K562 (cell line): ENCODE measurements at regions not wholly inside any gene's neighbourhood (a gene's known extent, or its start where the extent isn't known, plus 50 kb on each side); places are given as distances from the start of the nearest gene placed in this dataset.

ENCODE experiments used
- ARID1B ChIP-seq: fragments of 450-650 bp; IDR thresholded peaks from 2 replicates; pipeline ENCODE4 v1.6.1; 2016; ENCODE audit warnings: antibody characterized with exemption, mild to moderate bottlenecking, inconsistent platforms
- CREM ChIP-seq: IDR thresholded peaks from 2 replicates; pipeline ENCODE4 v1.6.1; 2014; ENCODE audit warnings: antibody characterized with exemption, low read depth
- ESRRB ChIP-seq: fragments of 250-450 bp; sonication (Bioruptor Pico); IDR thresholded peaks from 2 replicates; pipeline ENCODE4 v1.5.0; 2020; ENCODE audit warnings: mild to moderate bottlenecking, moderate library complexity, borderline replicate concordance
- ETV6 ChIP-seq, 3 experiments: fragments of 150-350 bp in 1 of 3; sonication (generic) in 1 of 3; formaldehyde crosslinking in 1 of 3; IDR thresholded peaks; 2 replicates each; pipeline versions ENCODE4 v1.6.1 to v1.8.0; 2014 to 2022; ENCODE audit warnings: borderline replicate concordance in 2 of 3, low read depth in 2 of 3, antibody characterized with exemption in 1 of 3, low read length in 1 of 3, mild to moderate bottlenecking in 1 of 3, missing genetic modification reagents in 1 of 3
- FIP1L1 ChIP-seq: fragments of 200-400 bp; formaldehyde crosslinking; IDR thresholded peaks from 2 replicates; pipeline ENCODE4 v1.6.1; 2018; ENCODE audit warnings: mild to moderate bottlenecking, low read depth, low read length; ENCODE audit not compliant: poor library complexity, severe bottlenecking
- HDAC6 ChIP-seq: IDR thresholded peaks from 2 replicates; pipeline ENCODE4 v1.6.1; 2012; ENCODE audit warnings: low read depth, mild to moderate bottlenecking, control low read depth, inconsistent platforms, low read length, moderate library complexity
- KDM4B ChIP-seq, 2 experiments: fragments of 450-650 bp in 1 of 2; sonication (generic) in 1 of 2; IDR thresholded peaks; 2 replicates each; pipeline ENCODE4 v1.6.1; 2016 to 2017; ENCODE audit warnings: borderline replicate concordance in 2 of 2, antibody characterized with exemption in 1 of 2, low read depth in 1 of 2, mild to moderate bottlenecking in 1 of 2
- NEUROD1 ChIP-seq: fragments of 150-350 bp; IDR thresholded peaks from 2 replicates; pipeline ENCODE4 v1.6.1; 2014; ENCODE audit warnings: borderline replicate concordance, low read length, low read depth; ENCODE audit not compliant: partially characterized antibody
- PCBP1 ChIP-seq: fragments of 200-400 bp; formaldehyde crosslinking; IDR thresholded peaks from 2 replicates; pipeline ENCODE4 v1.6.1; 2018; ENCODE audit warnings: mild to moderate bottlenecking, low read depth, low read length; ENCODE audit not compliant: poor library complexity, severe bottlenecking
- PPARD ChIP-seq: fragments of 250-450 bp; sonication (Bioruptor Pico); IDR thresholded peaks from 2 replicates; pipeline ENCODE4 v1.8.0; 2022; ENCODE audit warnings: inconsistent platforms, mild to moderate bottlenecking, moderate library complexity
- PTRF ChIP-seq: fragments of 450-650 bp; IDR thresholded peaks from 2 replicates; pipeline ENCODE4 v1.6.1; 2016; ENCODE audit warnings: mild to moderate bottlenecking, missing genetic modification characterization, missing compliant biosample characterization
- PYGO2 ChIP-seq: fragments of 450-650 bp; IDR thresholded peaks from 2 replicates; pipeline ENCODE4 v1.6.1; 2016; ENCODE audit warnings: mild to moderate bottlenecking, missing genetic modification characterization, moderate library complexity, missing compliant biosample characterization
- RCOR1 ChIP-seq, 2 experiments: IDR thresholded peaks; 2 replicates each; pipeline ENCODE4 v1.6.1; 2012; ENCODE audit warnings: low read depth in 2 of 2, low read length in 2 of 2, borderline replicate concordance in 1 of 2, improper control_type of control experiment in 1 of 2
- RNF2 ChIP-seq: sonication (generic); IDR thresholded peaks from 2 replicates; pipeline ENCODE4 v1.6.1; 2016
- RUNX1 ChIP-seq: sonication (generic); IDR thresholded peaks from 2 replicates; pipeline ENCODE4 v1.6.1; 2016; ENCODE audit warnings: antibody characterized with exemption, low read depth
- SIX5 ChIP-seq, 2 experiments: IDR thresholded peaks; 2 replicates each; pipeline ENCODE4 v1.6.1; 2011; ENCODE audit warnings: low read length in 2 of 2, borderline replicate concordance in 1 of 2, low read depth in 1 of 2, mild to moderate bottlenecking in 1 of 2, moderate library complexity in 1 of 2; ENCODE audit not compliant: insufficient read depth in 1 of 2
- SUPT5H ChIP-seq: fragments of 450-650 bp; IDR thresholded peaks from 2 replicates; pipeline ENCODE4 v1.6.1; 2016
- TAF9B ChIP-seq: fragments of 450-650 bp; IDR thresholded peaks from 2 replicates; pipeline ENCODE4 v1.6.1; 2018; ENCODE audit warnings: mild to moderate bottlenecking; ENCODE audit not compliant: partially characterized antibody
- THRAP3 ChIP-seq: fragments of 450-650 bp; IDR thresholded peaks from 2 replicates; pipeline ENCODE4 v1.6.1; 2016; ENCODE audit warnings: mild to moderate bottlenecking, inconsistent platforms, borderline replicate concordance
- XRCC4 ChIP-seq: IDR thresholded peaks from one replicate; pipeline ENCODE4 v1.6.1; 2011; ENCODE audit not compliant: insufficient read depth, insufficient read length; ENCODE audit errors: extremely low read depth
- ZNF217 ChIP-seq: sonication (generic); formaldehyde crosslinking; IDR thresholded peaks from 2 replicates; pipeline ENCODE4 v1.8.0; 2022; ENCODE audit warnings: mild to moderate bottlenecking, missing genetic modification reagents
- ZNF780A ChIP-seq: fragments of 250-450 bp; sonication (Bioruptor Pico); IDR thresholded peaks from 2 replicates; pipeline ENCODE4 v1.5.0; 2021; ENCODE audit warnings: mild to moderate bottlenecking
- TF ChIP-seq, protein P1 (sequence below): fragments of 200-400 bp; formaldehyde crosslinking; IDR thresholded peaks from 2 replicates; pipeline ENCODE4 v1.6.1; 2017; ENCODE audit warnings: mild to moderate bottlenecking, low read depth, low read length, moderate library complexity
- TF ChIP-seq, protein P2 (sequence below): fragments of 450-650 bp; IDR thresholded peaks from 2 replicates; pipeline ENCODE4 v1.6.1; 2016; ENCODE audit warnings: low read depth, mild to moderate bottlenecking, moderate library complexity
- TF ChIP-seq, protein P3 (sequence below), 2 experiments: fragments of 450-650 bp in 1 of 2; sonication (generic) in 1 of 2; formaldehyde crosslinking in 1 of 2; IDR thresholded peaks in 1 of 2; conservative IDR thresholded peaks in 1 of 2; 2 replicates each; pipeline versions ENCODE4 v1.6.1 to v1.8.1; 2016 to 2023; ENCODE audit warnings: mild to moderate bottlenecking in 2 of 2, moderate library complexity in 2 of 2, inconsistent platforms in 1 of 2, missing genetic modification reagents in 1 of 2

DNA sequence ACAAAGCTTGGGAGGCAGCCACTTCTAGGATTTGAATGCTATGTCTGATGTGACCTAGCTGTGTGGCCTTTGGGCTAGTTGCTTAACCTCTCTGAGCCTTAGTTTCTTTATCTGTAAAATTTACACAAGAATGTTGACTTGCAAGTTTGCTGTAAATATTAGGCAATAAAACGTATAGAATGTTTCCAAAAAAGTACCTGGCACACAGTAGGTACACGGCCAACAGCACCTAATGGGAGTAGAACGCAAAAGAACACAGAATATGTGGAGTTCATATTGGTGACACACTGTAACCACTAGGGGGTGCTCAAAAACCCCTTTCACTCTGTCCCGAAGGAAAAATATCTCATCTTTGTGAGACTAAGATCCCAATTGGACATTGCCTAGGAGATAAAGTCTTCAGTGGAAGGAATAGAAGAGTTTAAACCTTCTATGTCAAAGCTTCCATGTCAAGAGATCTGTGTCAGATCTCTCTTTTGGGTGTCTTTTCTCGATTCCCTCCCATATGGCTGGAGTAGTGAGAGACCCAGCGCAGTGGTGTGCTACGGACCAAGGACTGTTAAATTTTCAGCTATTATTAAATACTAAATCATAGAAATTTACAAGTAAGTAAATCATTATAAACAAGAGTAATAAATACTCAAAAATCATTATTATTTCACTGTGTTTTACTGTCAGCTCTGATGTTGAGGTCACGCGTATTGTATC lies 145.4 kb upstream of the RAD23B start (continued):
- no peak for TF ChIP-seq ETV6 (IDR thresholded peaks at IDR 0.05; ENCODE audit: borderline replicate concordance in 1 of 2, low read depth in 2 of 2, low read length in 1 of 2)
- no peak for TF ChIP-seq ETV6 (CRISPR knock-in tag; IDR thresholded peaks at IDR 0.05; ENCODE audit: borderline replicate concordance)
- TF ChIP-seq PCBP1, result no peak
- TF ChIP-seq SUPT5H, result no peak
- TF ChIP-seq XRCC4, result no peak
- no peak for TF ChIP-seq SIX5 (IDR thresholded peaks at IDR 0.05; ENCODE audit: borderline replicate concordance in 1 of 2, insufficient read depth in 1 of 2, low read depth in 1 of 2, low read length in 2 of 2)
- TF ChIP-seq, protein P1, sequence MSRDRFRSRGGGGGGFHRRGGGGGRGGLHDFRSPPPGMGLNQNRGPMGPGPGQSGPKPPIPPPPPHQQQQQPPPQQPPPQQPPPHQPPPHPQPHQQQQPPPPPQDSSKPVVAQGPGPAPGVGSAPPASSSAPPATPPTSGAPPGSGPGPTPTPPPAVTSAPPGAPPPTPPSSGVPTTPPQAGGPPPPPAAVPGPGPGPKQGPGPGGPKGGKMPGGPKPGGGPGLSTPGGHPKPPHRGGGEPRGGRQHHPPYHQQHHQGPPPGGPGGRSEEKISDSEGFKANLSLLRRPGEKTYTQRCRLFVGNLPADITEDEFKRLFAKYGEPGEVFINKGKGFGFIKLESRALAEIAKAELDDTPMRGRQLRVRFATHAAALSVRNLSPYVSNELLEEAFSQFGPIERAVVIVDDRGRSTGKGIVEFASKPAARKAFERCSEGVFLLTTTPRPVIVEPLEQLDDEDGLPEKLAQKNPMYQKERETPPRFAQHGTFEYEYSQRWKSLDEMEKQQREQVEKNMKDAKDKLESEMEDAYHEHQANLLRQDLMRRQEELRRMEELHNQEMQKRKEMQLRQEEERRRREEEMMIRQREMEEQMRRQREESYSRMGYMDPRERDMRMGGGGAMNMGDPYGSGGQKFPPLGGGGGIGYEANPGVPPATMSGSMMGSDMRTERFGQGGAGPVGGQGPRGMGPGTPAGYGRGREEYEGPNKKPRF, result no peak
- no peak for TF ChIP-seq THRAP3
- no peak for TF ChIP-seq ARID1B
- no peak for TF ChIP-seq RNF2
- TF ChIP-seq NEUROD1, result no peak
- TF ChIP-seq KDM4B (IDR thresholded peaks at IDR 0.05; ENCODE audit: borderline replicate concordance in 2 of 2, low read depth in 1 of 2), result no peak
- no peak for TF ChIP-seq FIP1L1
- TF ChIP-seq RUNX1, result no peak
- TF ChIP-seq PTRF (tag), result no peak
- TF ChIP-seq HDAC6, result no peak
- TF ChIP-seq TAF9B, result no peak
- 0 out of 2 replicates have a peak, but pooled peaks have one; percentile 16 for TF ChIP-seq CREM
- TF ChIP-seq PPARD, result no peak
- no peak for TF ChIP-seq ZNF217 (CRISPR knock-in tag)
- TF ChIP-seq, protein P2, sequence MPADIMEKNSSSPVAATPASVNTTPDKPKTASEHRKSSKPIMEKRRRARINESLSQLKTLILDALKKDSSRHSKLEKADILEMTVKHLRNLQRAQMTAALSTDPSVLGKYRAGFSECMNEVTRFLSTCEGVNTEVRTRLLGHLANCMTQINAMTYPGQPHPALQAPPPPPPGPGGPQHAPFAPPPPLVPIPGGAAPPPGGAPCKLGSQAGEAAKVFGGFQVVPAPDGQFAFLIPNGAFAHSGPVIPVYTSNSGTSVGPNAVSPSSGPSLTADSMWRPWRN, result no peak
- no peak for TF ChIP-seq ESRRB
- TF ChIP-seq, protein P3, sequence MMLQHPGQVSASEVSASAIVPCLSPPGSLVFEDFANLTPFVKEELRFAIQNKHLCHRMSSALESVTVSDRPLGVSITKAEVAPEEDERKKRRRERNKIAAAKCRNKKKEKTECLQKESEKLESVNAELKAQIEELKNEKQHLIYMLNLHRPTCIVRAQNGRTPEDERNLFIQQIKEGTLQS (IDR thresholded peaks at IDR 0.05), result no peak
- TF ChIP-seq, protein P3 (CRISPR knock-in tag; conservative IDR thresholded peaks at IDR 0.05), result no peak
- no peak for TF ChIP-seq ZNF780A
- TF ChIP-seq PYGO2 (tag), result no peak
- TF ChIP-seq RCOR1 (IDR thresholded peaks at IDR 0.05; ENCODE audit: borderline replicate concordance in 1 of 2, low read depth in 2 of 2, low read length in 2 of 2), result peak in 1 of 2 experiments; percentile 28; a peak in 1 of 4 replicates
